Hepatocyte (in vitro differentiated cells): ENCODE measurements at regions not wholly inside any gene's neighbourhood (a gene's known extent, or its start where the extent isn't known, plus 50 kb on each side); places are given as distances from the start of the nearest gene placed in this dataset.

ENCODE experiments used
- EZH2 ChIP-seq: fragments of 200-600 bp; sonication (generic); IDR thresholded peaks from 2 replicates; pipeline ENCODE4 v1.6.1; 2016; ENCODE audit warnings: antibody characterized with exemption, mild to moderate bottlenecking, borderline replicate concordance
- EZH2phosphoT487 ChIP-seq: fragments of 200-600 bp; sonication (generic); IDR thresholded peaks from one replicate; pipeline ENCODE4 v1.6.1; 2018; ENCODE audit warnings: antibody characterized with exemption, mild to moderate bottlenecking, low read depth, moderate library complexity; ENCODE audit not compliant: unreplicated experiment, severe bottlenecking
- TF ChIP-seq, protein P1 (sequence below): fragments of 200-600 bp; sonication (generic); IDR thresholded peaks from 2 replicates; pipeline ENCODE4 v1.5.1; 2016; ENCODE audit warnings: antibody characterized with exemption, mild to moderate bottlenecking; ENCODE audit not compliant: poor library complexity

GRCh38 chr3:75320369-75320768 lies 343.8 kb upstream of the FRG2C start:
- TF ChIP-seq, protein P1, sequence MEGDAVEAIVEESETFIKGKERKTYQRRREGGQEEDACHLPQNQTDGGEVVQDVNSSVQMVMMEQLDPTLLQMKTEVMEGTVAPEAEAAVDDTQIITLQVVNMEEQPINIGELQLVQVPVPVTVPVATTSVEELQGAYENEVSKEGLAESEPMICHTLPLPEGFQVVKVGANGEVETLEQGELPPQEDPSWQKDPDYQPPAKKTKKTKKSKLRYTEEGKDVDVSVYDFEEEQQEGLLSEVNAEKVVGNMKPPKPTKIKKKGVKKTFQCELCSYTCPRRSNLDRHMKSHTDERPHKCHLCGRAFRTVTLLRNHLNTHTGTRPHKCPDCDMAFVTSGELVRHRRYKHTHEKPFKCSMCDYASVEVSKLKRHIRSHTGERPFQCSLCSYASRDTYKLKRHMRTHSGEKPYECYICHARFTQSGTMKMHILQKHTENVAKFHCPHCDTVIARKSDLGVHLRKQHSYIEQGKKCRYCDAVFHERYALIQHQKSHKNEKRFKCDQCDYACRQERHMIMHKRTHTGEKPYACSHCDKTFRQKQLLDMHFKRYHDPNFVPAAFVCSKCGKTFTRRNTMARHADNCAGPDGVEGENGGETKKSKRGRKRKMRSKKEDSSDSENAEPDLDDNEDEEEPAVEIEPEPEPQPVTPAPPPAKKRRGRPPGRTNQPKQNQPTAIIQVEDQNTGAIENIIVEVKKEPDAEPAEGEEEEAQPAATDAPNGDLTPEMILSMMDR: no peak
- TF ChIP-seq EZH2: no peak
- TF ChIP-seq EZH2phosphoT487: no peak
